ENCODE measurements at regions not wholly inside any gene's neighbourhood (a gene's known extent, or its start where the extent isn't known, plus 50 kb on each side); places are given as distances from the start of the nearest gene placed in this dataset.

DNA sequence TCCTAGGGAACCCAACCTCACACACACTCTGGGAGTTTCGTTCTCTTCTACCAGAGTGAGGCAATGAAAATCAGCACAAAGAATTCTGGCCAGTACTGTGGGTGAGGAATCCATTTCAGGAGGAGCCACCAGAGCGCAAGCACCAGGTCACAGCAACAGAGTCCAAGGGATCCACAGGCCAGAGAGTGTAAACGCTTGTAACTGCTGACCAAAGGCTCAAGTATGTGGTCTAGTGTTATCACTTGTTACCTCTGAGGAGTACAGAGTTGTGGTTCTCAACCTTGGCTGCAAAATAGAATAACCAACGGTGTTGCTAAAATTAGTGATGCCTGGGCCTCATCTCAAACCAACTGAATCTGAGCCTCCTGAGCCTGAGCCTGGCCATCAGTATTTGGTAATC, 152.5 kb upstream of the ZNF366 start:
- TF ChIP-seq CTCF (IDR thresholded peaks at IDR 0.05 in 8 of 11, conservative IDR thresholded peaks at IDR 0.05 in 3 of 11) (no peak), POLR2A (IDR thresholded peaks at IDR 0.05) (no peak), POLR2AphosphoS5 (IDR thresholded peaks at IDR 0.05) (no peak)
- Histone ChIP-seq H3K9me3 (no peaks in the 10 kb centered on the region), H3K4me1 (no peaks in the 10 kb centered on the region), H3K4me3 (no peak overlapping the region), H3K27ac (no peak overlapping the region), H3K36me3 (no peaks in the 10 kb centered on the region), H3K27me3 (replicated peaks in 1 of 7) (peaks cover 0 to 17% (median 0%) of the 10 kb centered on the region in 7 donors)
- intact Hi-C loops (cut with DNase I; ENCODE audit: low total_unique reads) = no loop called here
- whole genome bisulfite sequencing, 5 donors = 69 to 96% (median 89%) methylated on average over 4 of the region's 4 CpGs
- DNase-seq = no peak

DNA sequence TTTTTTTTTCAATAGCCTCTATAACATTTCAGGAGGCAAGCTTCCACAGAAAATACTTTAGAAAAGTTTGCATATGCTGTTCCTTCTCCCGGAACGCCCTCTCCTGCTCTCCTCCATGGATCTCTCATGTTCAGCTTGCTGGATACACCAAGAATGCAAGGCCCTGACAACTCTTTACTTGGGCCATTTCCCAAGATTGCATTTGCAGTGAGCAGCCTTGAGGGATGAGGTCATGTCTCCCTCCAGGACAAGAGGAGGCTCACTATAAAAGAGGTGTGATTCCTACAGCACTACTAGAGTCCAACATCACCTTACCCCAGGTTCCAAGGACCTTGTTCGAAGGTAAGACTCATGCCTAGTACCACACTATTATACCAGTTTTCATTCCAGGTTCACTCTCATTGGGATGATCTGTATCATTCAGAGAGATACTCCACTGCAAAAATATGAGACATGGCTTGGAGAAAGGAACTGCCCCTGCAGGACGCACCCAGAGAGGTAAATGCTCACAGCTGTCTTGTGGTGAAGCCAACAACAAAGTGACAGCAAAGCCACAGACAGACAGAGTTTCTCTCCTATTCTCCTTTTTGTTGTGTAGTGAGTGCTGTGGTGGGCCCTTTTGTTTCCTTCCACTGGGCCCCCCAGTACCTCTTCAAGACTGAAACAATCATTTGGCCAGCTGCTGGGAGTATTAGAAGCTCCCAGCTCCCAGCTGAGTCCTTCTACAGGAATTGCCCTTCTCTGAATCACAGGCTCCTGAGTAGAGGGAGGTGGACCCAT, 151.7 kb upstream of the ZNF366 start:
- Histone ChIP-seq H3K27me3 (replicated peaks in 1 of 7) (peaks cover 0 to 17% (median 0%) of the 10 kb centered on the region in 7 donors), H3K36me3 (no peaks in the 10 kb centered on the region), H3K27ac (no peak overlapping the region), H3K4me1 (no peaks in the 10 kb centered on the region), H3K4me3 (no peak overlapping the region), H3K9me3 (no peaks in the 10 kb centered on the region)
- intact Hi-C loops (cut with DNase I; ENCODE audit: low total_unique reads) = no loop called here
- no peak for DNase-seq
- WGBS, 5 donors = 86 to 94% (median 87%) methylated on average over 4 of the region's 4 CpGs
- no peak for TF ChIP-seq POLR2A (IDR thresholded peaks at IDR 0.05)

GRCh38 chr5:72658161-72658560, 151.0 kb upstream of the ZNF366 start:
- no peaks in the 10 kb centered on the region for H3K9me3 ChIP-seq
- no peaks in the 10 kb centered on the region for H3K4me1 ChIP-seq
- WGBS, 5 donors = 79 to 90% (median 85%) methylated on average over 3 of the region's 3 CpGs
- no peak for DNase-seq
- H3K27me3 ChIP-seq (replicated peaks in 1 of 7) = peaks cover 0 to 13% (median 0%) of the 10 kb centered on the region in 7 donors
- no peak overlapping the region for H3K4me3 ChIP-seq
- intact Hi-C loops (cut with DNase I; ENCODE audit: low total_unique reads) = no loop called here
- no peak overlapping the region for H3K27ac ChIP-seq
- H3K36me3 ChIP-seq = no peaks in the 10 kb centered on the region
- no peak for TF ChIP-seq CTCF (IDR thresholded peaks at IDR 0.05 in 8 of 11, conservative IDR thresholded peaks at IDR 0.05 in 3 of 11)
- no peak for TF ChIP-seq POLR2A (IDR thresholded peaks at IDR 0.05)
- no peak for TF ChIP-seq POLR2AphosphoS5 (IDR thresholded peaks at IDR 0.05)

- no peaks in the 10 kb centered on the region for H3K36me3 ChIP-seq
- DNase-seq = no peak
- WGBS, 5 donors = 85 to 99% (median 95%) methylated on average over 2 of the region's 2 CpGs
- peaks cover 0 to under 1% (median 0%) of the 10 kb centered on the region in 7 donors for H3K27me3 ChIP-seq (replicated peaks in 1 of 7)
- no peaks in the 10 kb centered on the region for H3K4me1 ChIP-seq
- H3K27ac ChIP-seq = no peak overlapping the region
- no peaks in the 10 kb centered on the region for H3K9me3 ChIP-seq
- TF ChIP-seq CTCF (IDR thresholded peaks at IDR 0.05 in 8 of 11, conservative IDR thresholded peaks at IDR 0.05 in 3 of 11) (no peak), POLR2A (IDR thresholded peaks at IDR 0.05) (no peak)
- intact Hi-C loops (cut with DNase I; ENCODE audit: low total_unique reads) = no loop called here
- H3K4me3 ChIP-seq = no peak overlapping the region
These were observed 149.7 kb upstream of the ZNF366 start for GRCh38 chr5:72656756-72657513.
